ENCODE measurements at regions not wholly inside any gene's neighbourhood (a gene's known extent, or its start where the extent isn't known, plus 50 kb on each side); places are given as distances from the start of the nearest gene placed in this dataset.
"Not testable (repeated sequence)": the region's sequence is repeated elsewhere in the genome, so short reads cannot be mapped to it uniquely, and the experiment has no call there.

- H3K9me3 ChIP-seq (ENCODE audit: control insufficient read depth, insufficient read depth, low read length), result no peaks in the 10 kb centered on the region
- H3K27me3 ChIP-seq (ENCODE audit: control insufficient read depth, insufficient read depth, low read length), result no peaks in the 10 kb centered on the region
- no peak overlapping the region for H3K9ac ChIP-seq (ENCODE audit: low read depth, low read length)
- no peaks in the 10 kb centered on the region for H3K4me1 ChIP-seq (ENCODE audit: control insufficient read depth, insufficient read depth, low read length)
- H3K36me3 ChIP-seq (ENCODE audit: control insufficient read depth, insufficient read depth, low read length), result no peaks in the 10 kb centered on the region
- H3K4me3 ChIP-seq (ENCODE audit: low read depth, low read length), result no peak overlapping the region
- H3K27ac ChIP-seq (ENCODE audit: low read depth, low read length), result no peak overlapping the region
Observed at GRCh38 chr21:38077569-38077968, 161.3 kb upstream of the KCNJ6 start.

GRCh38 chr21:38080888-38081287 is 164.6 kb upstream of the KCNJ6 start:
- Histone ChIP-seq H3K9ac (ENCODE audit: low read depth, low read length) (no peak overlapping the region), H3K9me3 (ENCODE audit: control insufficient read depth, insufficient read depth, low read length) (no peaks in the 10 kb centered on the region), H3K27me3 (ENCODE audit: control insufficient read depth, insufficient read depth, low read length) (no peaks in the 10 kb centered on the region)

GRCh38 chr21:38081708-38082107 is 165.5 kb upstream of the KCNJ6 start:
- Histone ChIP-seq H3K36me3 (ENCODE audit: control insufficient read depth, insufficient read depth, low read length) (no peaks in the 10 kb centered on the region), H3K9me3 (ENCODE audit: control insufficient read depth, insufficient read depth, low read length) (no peaks in the 10 kb centered on the region), H3K27me3 (ENCODE audit: control insufficient read depth, insufficient read depth, low read length) (no peaks in the 10 kb centered on the region), H3K4me3 (ENCODE audit: low read depth, low read length) (no peak overlapping the region), H3K9ac (ENCODE audit: low read depth, low read length) (no peak overlapping the region), H3K27ac (ENCODE audit: low read depth, low read length) (no peak overlapping the region), H3K4me1 (ENCODE audit: control insufficient read depth, insufficient read depth, low read length) (no peaks in the 10 kb centered on the region)

More at GRCh38 chr21:38080888-38081287, 164.6 kb upstream of the KCNJ6 start:
- no peaks in the 10 kb centered on the region for H3K4me1 ChIP-seq (ENCODE audit: control insufficient read depth, insufficient read depth, low read length)
- no peak overlapping the region for H3K27ac ChIP-seq (ENCODE audit: low read depth, low read length)
- no peak overlapping the region for H3K4me3 ChIP-seq (ENCODE audit: low read depth, low read length)
- no peaks in the 10 kb centered on the region for H3K36me3 ChIP-seq (ENCODE audit: control insufficient read depth, insufficient read depth, low read length)

DNA sequence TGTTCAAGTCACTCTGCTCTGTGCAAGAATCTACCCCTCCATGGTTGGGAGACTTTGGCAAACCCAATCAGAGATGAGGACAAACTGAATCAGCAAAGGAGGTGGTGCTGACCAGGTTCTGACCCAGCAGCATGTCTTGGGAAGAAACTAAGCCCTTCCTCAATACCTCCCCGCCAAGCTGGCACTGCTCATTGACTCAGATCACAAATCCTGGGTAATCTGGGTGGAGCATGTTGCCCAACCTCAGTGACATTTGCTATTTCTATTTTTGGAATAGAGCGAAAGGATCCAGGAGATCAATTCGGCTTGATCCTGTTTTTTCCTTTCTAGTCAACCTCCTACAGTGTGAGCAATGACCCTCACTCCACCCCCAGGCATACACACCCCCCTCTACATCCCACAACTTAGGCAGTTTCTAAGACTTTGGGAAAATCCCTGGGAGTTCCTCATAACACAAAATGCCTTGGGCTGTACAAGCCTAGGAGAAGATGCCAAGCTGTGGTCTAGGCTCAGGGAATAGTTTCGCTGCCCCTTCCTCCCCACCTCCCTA is 166.8 kb upstream of the KCNJ6 start:
- no peaks in the 10 kb centered on the region for H3K4me1 ChIP-seq (ENCODE audit: control insufficient read depth, insufficient read depth, low read length)
- no peaks in the 10 kb centered on the region for H3K27me3 ChIP-seq (ENCODE audit: control insufficient read depth, insufficient read depth, low read length)
- no peak overlapping the region for H3K4me3 ChIP-seq (ENCODE audit: low read depth, low read length)
- H3K27ac ChIP-seq (ENCODE audit: low read depth, low read length), result no peak overlapping the region
- no peak overlapping the region for H3K9ac ChIP-seq (ENCODE audit: low read depth, low read length)
- H3K36me3 ChIP-seq (ENCODE audit: control insufficient read depth, insufficient read depth, low read length), result no peaks in the 10 kb centered on the region
- no peaks in the 10 kb centered on the region for H3K9me3 ChIP-seq (ENCODE audit: control insufficient read depth, insufficient read depth, low read length)

DNA sequence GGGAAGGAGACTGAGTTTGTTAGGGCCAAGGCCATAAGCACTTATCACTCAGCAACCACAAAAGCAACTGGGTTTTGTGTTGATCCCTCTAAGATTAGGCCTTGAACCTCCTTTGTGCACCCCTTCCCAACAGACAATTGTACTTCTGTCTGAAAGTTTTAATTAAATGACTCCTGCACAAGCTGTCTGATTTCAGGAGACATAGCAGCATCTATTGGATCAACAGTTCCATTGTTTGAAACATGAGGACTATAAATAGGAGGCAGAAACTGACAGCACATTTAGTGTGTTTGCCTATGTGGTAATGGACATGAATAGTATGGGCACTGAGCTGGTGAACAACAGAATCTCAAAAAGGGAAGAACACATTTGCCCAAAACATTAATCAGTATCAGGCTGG is 167.3 kb upstream of the KCNJ6 start:
- no peak overlapping the region for H3K4me3 ChIP-seq (ENCODE audit: low read depth, low read length)
- no peak overlapping the region for H3K9ac ChIP-seq (ENCODE audit: low read depth, low read length)
- H3K27me3 ChIP-seq (ENCODE audit: control insufficient read depth, insufficient read depth, low read length), result no peaks in the 10 kb centered on the region
- no peak overlapping the region for H3K27ac ChIP-seq (ENCODE audit: low read depth, low read length)
- no peaks in the 10 kb centered on the region for H3K9me3 ChIP-seq (ENCODE audit: control insufficient read depth, insufficient read depth, low read length)
- H3K4me1 ChIP-seq (ENCODE audit: control insufficient read depth, insufficient read depth, low read length), result no peaks in the 10 kb centered on the region
- H3K36me3 ChIP-seq (ENCODE audit: control insufficient read depth, insufficient read depth, low read length), result no peaks in the 10 kb centered on the region

- H3K27ac ChIP-seq (ENCODE audit: low read depth, low read length), result no peak overlapping the region
- no peaks in the 10 kb centered on the region for H3K9me3 ChIP-seq (ENCODE audit: control insufficient read depth, insufficient read depth, low read length)
- no peaks in the 10 kb centered on the region for H3K4me1 ChIP-seq (ENCODE audit: control insufficient read depth, insufficient read depth, low read length)
- H3K9ac ChIP-seq (ENCODE audit: low read depth, low read length), result no peak overlapping the region
- H3K27me3 ChIP-seq (ENCODE audit: control insufficient read depth, insufficient read depth, low read length), result no peaks in the 10 kb centered on the region
- no peak overlapping the region for H3K4me3 ChIP-seq (ENCODE audit: low read depth, low read length)
- H3K36me3 ChIP-seq (ENCODE audit: control insufficient read depth, insufficient read depth, low read length), result no peaks in the 10 kb centered on the region
Observed at GRCh38 chr21:38086580-38086979, 170.2 kb upstream of the KCNJ15 start.

DNA sequence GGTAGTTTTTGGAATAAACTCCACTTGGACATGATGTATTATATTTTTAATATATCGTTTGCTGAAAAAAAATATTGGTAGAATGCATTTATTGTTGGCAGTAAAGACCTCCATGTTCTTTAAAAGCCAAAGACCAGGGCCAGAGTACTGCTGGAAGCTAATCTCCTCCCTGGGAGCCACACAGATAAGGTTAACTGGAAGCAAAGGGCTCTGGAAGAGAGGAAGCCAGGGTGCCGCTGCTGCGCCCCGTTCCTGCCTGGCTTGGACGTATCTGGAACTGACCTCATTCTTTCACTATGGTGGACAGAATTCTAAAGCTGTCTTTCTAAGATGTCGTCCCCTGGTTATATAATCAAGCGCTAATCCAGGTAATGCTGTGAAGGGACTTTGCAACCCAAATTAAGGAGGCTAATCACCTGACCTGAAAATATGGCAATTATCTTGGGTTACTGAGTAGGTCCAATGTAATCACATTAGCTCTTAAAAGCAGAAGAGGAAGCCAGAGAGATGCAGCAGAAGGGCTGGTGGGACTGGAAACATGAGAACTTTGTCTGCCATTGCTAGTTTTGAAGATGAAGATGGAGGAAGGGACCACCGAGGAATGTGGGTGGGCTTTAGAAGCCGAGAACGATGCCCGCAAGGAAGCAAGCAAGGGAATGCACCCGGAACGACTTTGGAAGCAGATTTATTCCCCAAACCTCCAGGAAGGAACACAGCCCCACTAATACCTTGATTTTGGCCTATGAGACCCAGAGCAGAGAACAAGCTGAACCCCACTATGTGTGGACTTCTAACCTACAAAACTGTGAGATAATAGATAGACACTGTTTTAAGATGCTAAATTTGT is 167.7 kb upstream of the KCNJ15 start:
- H3K9me3 ChIP-seq (ENCODE audit: control insufficient read depth, insufficient read depth, low read length), result no peaks in the 10 kb centered on the region
- no peaks in the 10 kb centered on the region for H3K36me3 ChIP-seq (ENCODE audit: control insufficient read depth, insufficient read depth, low read length)
- no peaks in the 10 kb centered on the region for H3K27me3 ChIP-seq (ENCODE audit: control insufficient read depth, insufficient read depth, low read length)
- no peak overlapping the region for H3K27ac ChIP-seq (ENCODE audit: low read depth, low read length)
- no peak overlapping the region for H3K9ac ChIP-seq (ENCODE audit: low read depth, low read length)
- H3K4me1 ChIP-seq (ENCODE audit: control insufficient read depth, insufficient read depth, low read length), result no peaks in the 10 kb centered on the region
- no peak overlapping the region for H3K4me3 ChIP-seq (ENCODE audit: low read depth, low read length)

DNA sequence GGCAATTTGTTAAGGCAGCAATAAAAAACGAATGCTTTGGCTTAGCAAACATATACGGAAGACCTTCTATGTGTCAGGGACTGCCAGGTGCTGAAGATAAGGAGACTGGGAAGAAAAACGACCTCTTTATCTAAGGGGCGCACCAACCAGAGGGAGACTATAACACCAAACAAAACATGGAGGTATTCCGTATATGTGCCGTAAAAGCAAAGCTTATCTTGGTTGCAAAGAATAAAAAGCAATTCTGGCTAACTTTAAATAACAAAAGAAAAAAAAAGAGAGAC is 167.1 kb upstream of the KCNJ15 start:
- Histone ChIP-seq H3K36me3 (ENCODE audit: control insufficient read depth, insufficient read depth, low read length) (no peaks in the 10 kb centered on the region), H3K9ac (ENCODE audit: low read depth, low read length) (no peak overlapping the region), H3K9me3 (ENCODE audit: control insufficient read depth, insufficient read depth, low read length) (no peaks in the 10 kb centered on the region), H3K27ac (ENCODE audit: low read depth, low read length) (no peak overlapping the region), H3K4me3 (ENCODE audit: low read depth, low read length) (no peak overlapping the region), H3K4me1 (ENCODE audit: control insufficient read depth, insufficient read depth, low read length) (no peaks in the 10 kb centered on the region), H3K27me3 (ENCODE audit: control insufficient read depth, insufficient read depth, low read length) (no peaks in the 10 kb centered on the region)

GRCh38 chr21:38091061-38091460 is 165.7 kb upstream of the KCNJ15 start:
- not testable (repeated sequence) for H3K9me3 ChIP-seq (ENCODE audit: control insufficient read depth, insufficient read depth, low read length); H3K27me3 ChIP-seq (ENCODE audit: control insufficient read depth, insufficient read depth, low read length); H3K27ac ChIP-seq (ENCODE audit: low read depth, low read length); H3K4me3 ChIP-seq (ENCODE audit: low read depth, low read length); H3K36me3 ChIP-seq (ENCODE audit: control insufficient read depth, insufficient read depth, low read length); H3K9ac ChIP-seq (ENCODE audit: low read depth, low read length); H3K4me1 ChIP-seq (ENCODE audit: control insufficient read depth, insufficient read depth, low read length)

DNA sequence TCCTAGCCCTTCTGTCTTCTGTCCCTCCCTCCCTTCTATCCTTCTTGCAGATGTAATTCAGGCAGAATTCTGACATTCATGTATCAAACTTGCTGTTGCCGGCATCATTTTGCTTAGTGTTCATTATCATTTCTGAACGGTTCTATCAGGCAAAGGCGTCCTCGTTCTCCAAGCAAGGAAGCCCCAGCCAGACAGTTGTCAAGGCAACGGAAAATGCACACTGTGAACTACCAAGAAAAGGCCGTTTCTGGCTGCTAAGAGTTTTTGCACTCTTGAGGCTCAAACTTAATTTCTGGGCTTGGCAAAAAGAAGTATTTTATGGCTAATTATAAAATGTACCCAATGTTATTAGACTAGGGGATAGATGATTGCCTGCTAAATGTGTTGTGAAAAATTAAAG is 164.7 kb upstream of the KCNJ15 start:
- no peaks in the 10 kb centered on the region for H3K27me3 ChIP-seq (ENCODE audit: control insufficient read depth, insufficient read depth, low read length)
- H3K27ac ChIP-seq (ENCODE audit: low read depth, low read length), result no peak overlapping the region
- H3K9ac ChIP-seq (ENCODE audit: low read depth, low read length), result no peak overlapping the region
- H3K36me3 ChIP-seq (ENCODE audit: control insufficient read depth, insufficient read depth, low read length), result no peaks in the 10 kb centered on the region
- H3K9me3 ChIP-seq (ENCODE audit: control insufficient read depth, insufficient read depth, low read length), result 0 out of 2 replicates have a peak, but pooled peaks cover under 1% of the 10 kb centered on the region
- H3K4me3 ChIP-seq (ENCODE audit: low read depth, low read length), result no peak overlapping the region
- H3K4me1 ChIP-seq (ENCODE audit: control insufficient read depth, insufficient read depth, low read length), result no peaks in the 10 kb centered on the region

- H3K27ac ChIP-seq (ENCODE audit: low read depth, low read length), result no peak overlapping the region
- no peak overlapping the region for H3K9ac ChIP-seq (ENCODE audit: low read depth, low read length)
- no peaks in the 10 kb centered on the region for H3K36me3 ChIP-seq (ENCODE audit: control insufficient read depth, insufficient read depth, low read length)
- no peak overlapping the region for H3K4me3 ChIP-seq (ENCODE audit: low read depth, low read length)
- H3K9me3 ChIP-seq (ENCODE audit: control insufficient read depth, insufficient read depth, low read length), result peaks cover 11% of the 10 kb centered on the region; the same call in 1 of the 2 replicates
- no peaks in the 10 kb centered on the region for H3K4me1 ChIP-seq (ENCODE audit: control insufficient read depth, insufficient read depth, low read length)
- H3K27me3 ChIP-seq (ENCODE audit: control insufficient read depth, insufficient read depth, low read length), result no peaks in the 10 kb centered on the region
Observed at GRCh38 chr21:38095220-38095619, 161.6 kb upstream of the KCNJ15 start.

Data from HUES48 (cell line).